ENCODE measurements at regions not wholly inside any gene's neighbourhood (a gene's known extent, or its start where the extent isn't known, plus 50 kb on each side); places are given as distances from the start of the nearest gene placed in this dataset.
A peak's percentile ranks its signal among the peaks of the same experiment; 100 is the strongest.

- peak; percentile 21 for TF ChIP-seq CTCF (IDR thresholded peaks at IDR 0.05; ENCODE audit: low read depth, low read length, missing control alignments)
- no peak for DNase-seq (ENCODE audit: extremely low read depth, low read depth)
- no peak overlapping the region for H3K4me3 ChIP-seq (replicated peaks; ENCODE audit: low read depth, low read length)
Observed at GRCh38 chr2:144890828-144891227, 370.9 kb upstream of the ZEB2 start.

DNA sequence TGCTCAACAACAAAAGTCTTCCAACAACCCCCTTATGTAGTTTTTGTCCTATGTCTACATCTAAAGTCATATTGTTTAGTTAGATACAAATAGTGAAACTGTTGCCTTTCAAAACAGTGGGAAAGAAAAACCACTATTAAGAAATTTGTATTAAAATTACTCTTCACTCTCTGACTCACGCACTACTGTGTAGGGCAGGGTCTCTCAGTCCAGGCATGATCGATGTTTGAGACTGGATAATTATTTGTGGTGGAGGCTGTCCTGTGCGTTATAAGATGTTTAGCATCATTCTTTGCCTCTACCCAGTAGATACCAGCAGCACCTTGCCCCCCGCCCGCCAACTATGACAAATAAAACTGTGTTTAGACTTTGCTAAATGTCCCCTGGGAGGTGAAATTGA lies 369.4 kb upstream of the ZEB2 start:
- DNase-seq (ENCODE audit: extremely low read depth, low read depth), result no peak
- no peak overlapping the region for H3K4me3 ChIP-seq (replicated peaks; ENCODE audit: low read depth, low read length)
- TF ChIP-seq CTCF (IDR thresholded peaks at IDR 0.05; ENCODE audit: low read depth, low read length, missing control alignments), result no peak

DNA sequence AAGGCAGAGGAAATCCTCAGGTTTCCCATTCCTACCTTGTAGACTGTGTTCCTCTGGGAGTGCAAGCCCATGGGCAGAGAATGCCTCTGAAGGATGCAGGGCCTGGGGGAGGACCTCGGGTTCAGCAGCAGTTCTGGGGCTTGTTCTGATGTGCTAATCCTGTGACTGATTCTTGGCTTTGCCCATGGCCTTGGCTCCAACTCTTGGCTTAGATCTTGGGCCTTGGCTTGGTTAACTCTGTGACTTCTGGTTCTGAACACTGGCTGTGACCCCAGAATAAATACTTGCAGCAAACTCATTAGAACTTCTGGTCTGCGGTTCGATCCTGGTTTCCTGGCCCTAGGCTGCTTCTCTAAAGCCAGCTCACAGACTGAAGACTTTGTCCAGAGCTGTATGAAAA lies 366.9 kb upstream of the ZEB2 start:
- DNase-seq (ENCODE audit: extremely low read depth, low read depth), result no peak
- no peak overlapping the region for H3K4me3 ChIP-seq (replicated peaks; ENCODE audit: low read depth, low read length)
- no peak for TF ChIP-seq CTCF (IDR thresholded peaks at IDR 0.05; ENCODE audit: low read depth, low read length, missing control alignments)

DNA sequence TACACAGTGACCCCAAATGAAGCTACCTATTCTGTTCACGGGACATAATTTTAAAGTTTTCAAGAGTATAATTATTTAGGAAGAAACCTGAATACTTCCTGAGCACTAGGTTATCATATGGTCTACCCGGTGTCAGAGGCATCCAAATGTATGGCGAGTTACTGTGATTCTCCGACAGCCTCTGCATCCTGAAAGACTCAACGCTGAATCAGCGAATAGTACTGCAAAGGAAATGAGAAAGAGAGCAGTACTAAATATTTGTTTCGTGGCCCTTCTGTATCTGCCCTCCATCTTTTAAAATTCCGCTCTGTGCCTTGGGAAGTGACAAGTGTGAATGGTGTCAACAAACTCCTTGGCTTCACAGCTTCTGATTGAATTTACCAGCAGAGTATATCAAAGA lies 358.0 kb upstream of the ZEB2 start:
- DNase-seq (ENCODE audit: extremely low read depth, low read depth), result no peak
- TF ChIP-seq CTCF (IDR thresholded peaks at IDR 0.05; ENCODE audit: low read depth, low read length, missing control alignments), result no peak

DNA sequence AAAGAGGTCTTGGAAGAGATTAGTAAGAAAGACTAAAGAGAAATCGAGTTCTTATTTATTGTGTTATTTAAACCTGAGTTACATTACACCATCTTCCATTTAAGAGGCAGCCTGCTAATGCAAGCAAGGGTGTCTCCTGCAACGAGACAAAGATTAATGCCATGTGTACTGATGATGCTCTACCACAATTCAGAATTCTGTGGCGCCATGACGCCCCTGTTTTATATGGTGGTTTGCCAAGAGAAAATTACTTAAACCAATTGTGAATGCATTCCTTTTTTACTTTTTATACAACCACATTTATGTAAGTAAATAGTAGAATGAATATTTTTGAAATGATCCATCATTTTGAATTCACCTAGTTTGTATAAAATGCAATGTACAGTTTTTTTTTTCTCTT lies 356.1 kb upstream of the ZEB2 start:
- no peak for DNase-seq (ENCODE audit: extremely low read depth, low read depth)
- H3K4me3 ChIP-seq (replicated peaks; ENCODE audit: low read depth, low read length), result no peak overlapping the region

More for the DNA sequence above, 358.0 kb upstream of the ZEB2 start:
- no peak overlapping the region for H3K4me3 ChIP-seq (replicated peaks; ENCODE audit: low read depth, low read length)

GRCh38 chr2:144875290-144875969 lies 355.5 kb upstream of the ZEB2 start:
- TF ChIP-seq CTCF (IDR thresholded peaks at IDR 0.05; ENCODE audit: low read depth, low read length, missing control alignments), result no peak
- no peak overlapping the region for H3K4me3 ChIP-seq (replicated peaks; ENCODE audit: low read depth, low read length)
- no peak for DNase-seq (ENCODE audit: extremely low read depth, low read depth)

More for the DNA sequence above, 356.1 kb upstream of the ZEB2 start:
- no peak for TF ChIP-seq CTCF (IDR thresholded peaks at IDR 0.05; ENCODE audit: low read depth, low read length, missing control alignments)

GRCh38 chr2:144865670-144866069 lies 345.8 kb upstream of the ZEB2 start:
- no peak for DNase-seq (ENCODE audit: extremely low read depth, low read depth)
- H3K4me3 ChIP-seq (replicated peaks; ENCODE audit: low read depth, low read length), result no peak overlapping the region
- no peak for TF ChIP-seq CTCF (IDR thresholded peaks at IDR 0.05; ENCODE audit: low read depth, low read length, missing control alignments)

Data from HFF-Myc (cell line).